ENCODE measurements at regions not wholly inside any gene's neighbourhood (a gene's known extent, or its start where the extent isn't known, plus 50 kb on each side); places are given as distances from the start of the nearest gene placed in this dataset.

- no peak for TF ChIP-seq CTCF (IDR thresholded peaks at IDR 0.05; ENCODE audit: extremely low read depth, insufficient read depth, missing control alignments)
- DNase-seq (ENCODE audit: low spot score): no peak
- in situ Hi-C loops (cut with MboI; ENCODE audit: low pct_unique_long_range_greater_than_20kb, low sequenced_read_pairs, unreplicated experiment): no loop called here
Measured at GRCh38 chr4:171170671-171171070, 642.5 kb upstream of the GALNTL6 start.

DNA sequence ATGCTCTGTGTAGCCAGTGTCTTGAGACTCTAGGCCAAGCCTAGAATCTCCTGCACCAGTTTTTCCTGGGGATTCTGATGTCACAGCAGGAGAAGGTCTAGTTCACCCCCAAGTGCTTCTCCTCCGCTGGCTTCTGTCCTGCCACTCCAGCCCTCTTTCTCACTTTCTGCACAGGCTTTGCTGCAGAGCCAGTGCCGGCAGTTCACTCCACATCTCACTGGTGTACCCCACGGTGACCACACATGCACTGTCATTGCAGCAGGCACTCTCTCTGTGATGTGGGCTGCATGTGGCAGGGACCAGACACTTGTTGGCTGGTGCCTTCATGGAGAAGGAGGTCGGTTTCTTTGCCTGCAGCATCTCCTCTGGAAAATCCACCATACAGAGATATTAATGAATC is 643.8 kb upstream of the GALNTL6 start:
- in situ Hi-C loops (cut with MboI; ENCODE audit: low pct_unique_long_range_greater_than_20kb, low sequenced_read_pairs, unreplicated experiment): no loop called here
- DNase-seq (ENCODE audit: low spot score): no peak
- TF ChIP-seq CTCF (IDR thresholded peaks at IDR 0.05; ENCODE audit: extremely low read depth, insufficient read depth, missing control alignments): no peak

DNA sequence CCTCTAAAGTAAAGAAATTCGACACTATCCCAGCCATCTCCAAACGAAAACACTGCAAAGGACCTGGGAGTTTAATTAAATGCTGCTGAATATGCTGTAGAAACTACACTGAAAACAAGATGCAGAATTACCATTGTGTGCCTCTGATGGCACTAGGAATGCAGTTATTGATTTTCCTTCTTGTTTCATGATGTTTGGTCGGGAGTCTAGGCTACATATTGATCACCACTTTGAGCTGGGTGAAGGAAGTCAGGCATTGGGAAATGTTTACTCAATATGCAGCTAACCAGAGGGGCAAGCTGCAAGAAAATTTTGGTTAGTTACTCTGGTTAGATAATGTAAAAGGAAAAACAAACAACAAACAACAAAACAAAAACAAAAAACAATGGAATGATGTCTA is 650.7 kb upstream of the GALNTL6 start:
- no peak for DNase-seq (ENCODE audit: low spot score)
- TF ChIP-seq CTCF (IDR thresholded peaks at IDR 0.05; ENCODE audit: extremely low read depth, insufficient read depth, missing control alignments): no peak
- in situ Hi-C loops (cut with MboI; ENCODE audit: low pct_unique_long_range_greater_than_20kb, low sequenced_read_pairs, unreplicated experiment): no loop called here

DNA sequence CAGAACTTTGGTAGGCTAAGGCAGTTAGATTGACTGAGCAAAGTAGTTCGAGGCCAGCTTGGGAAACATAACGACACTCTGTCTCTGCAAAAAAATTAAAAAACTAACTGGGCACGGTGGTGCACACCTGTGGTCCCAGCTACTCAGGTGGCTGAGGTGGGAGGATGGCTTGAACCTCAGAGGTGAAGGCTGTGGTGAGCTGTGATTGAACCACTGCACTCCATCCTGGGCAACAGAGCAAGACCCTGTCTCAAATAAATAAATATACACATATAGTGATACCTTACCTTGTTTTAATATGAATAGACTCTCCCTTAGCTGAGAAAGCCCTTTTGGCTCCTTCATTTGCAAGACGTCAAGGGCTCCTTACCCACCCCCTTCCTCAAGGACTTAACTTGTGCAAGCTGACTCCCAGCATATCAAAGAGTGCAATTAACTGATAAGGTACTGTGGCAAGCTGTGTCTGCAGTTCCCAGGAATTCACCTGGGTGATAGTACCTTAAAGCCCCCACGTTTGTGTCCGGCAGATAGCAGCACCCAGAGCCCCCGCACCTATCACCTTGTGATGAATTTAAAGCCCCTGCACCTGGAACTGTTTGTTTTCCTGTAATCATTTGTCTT is 655.6 kb upstream of the GALNTL6 start:
- TF ChIP-seq CTCF (IDR thresholded peaks at IDR 0.05; ENCODE audit: extremely low read depth, insufficient read depth, missing control alignments): no peak
- no peak for DNase-seq (ENCODE audit: low spot score)
- in situ Hi-C loops (cut with MboI; ENCODE audit: low pct_unique_long_range_greater_than_20kb, low sequenced_read_pairs, unreplicated experiment): no loop called here

- in situ Hi-C loops (cut with MboI; ENCODE audit: low pct_unique_long_range_greater_than_20kb, low sequenced_read_pairs, unreplicated experiment): no loop called here
- TF ChIP-seq CTCF (IDR thresholded peaks at IDR 0.05; ENCODE audit: extremely low read depth, insufficient read depth, missing control alignments): no peak
- DNase-seq (ENCODE audit: low spot score): no peak
Measured at GRCh38 chr4:171142639-171143038, 670.6 kb upstream of the GALNTL6 start.

DNA sequence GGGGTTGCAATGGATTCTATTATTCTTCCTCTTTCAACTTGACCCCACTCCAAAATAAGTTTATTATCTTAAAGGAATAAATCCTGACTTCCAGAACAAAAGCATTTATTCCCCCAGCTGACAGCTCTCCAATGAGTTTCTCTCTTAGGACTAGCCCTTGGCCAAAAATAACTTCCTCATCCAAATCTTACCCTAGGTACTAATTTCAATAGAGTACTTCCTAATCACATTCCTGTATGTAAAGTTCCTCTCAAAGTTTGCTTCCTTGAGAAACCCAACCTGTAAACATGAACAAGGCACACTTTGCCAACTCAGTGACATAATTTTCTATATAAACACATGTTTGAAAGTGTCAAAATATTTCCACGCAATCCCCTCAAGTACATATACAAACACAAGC is 671.2 kb upstream of the GALNTL6 start:
- in situ Hi-C loops (cut with MboI; ENCODE audit: low pct_unique_long_range_greater_than_20kb, low sequenced_read_pairs, unreplicated experiment): no loop called here
- no peak for DNase-seq (ENCODE audit: low spot score)
- TF ChIP-seq CTCF (IDR thresholded peaks at IDR 0.05; ENCODE audit: extremely low read depth, insufficient read depth, missing control alignments): no peak

All from GM13977 (cell line).